Liver (tissue), 7 donors: ENCODE measurements at regions not wholly inside any gene's neighbourhood (a gene's known extent, or its start where the extent isn't known, plus 50 kb on each side); places are given as distances from the start of the nearest gene placed in this dataset.

ENCODE experiments used
- DNase-seq: peaks from one replicate; pipeline ENCODE4 v3.0.0-alpha.2; 2017; ENCODE audit warnings: low spot score
- H3K27ac ChIP-seq, 2 donors: one replicate each; pipeline ENCODE4 v1.7.0; 2013; ENCODE audit warnings: inconsistent platforms in 2 of 2, low read length in 2 of 2, control low read depth in 1 of 2, low read depth in 1 of 2, mild to moderate bottlenecking in 1 of 2
- H3K27me3 ChIP-seq, 4 donors: one replicate each; pipeline versions ENCODE4 v1.6.1 to v1.7.0; 2013; ENCODE audit warnings: low read length in 3 of 4, inconsistent platforms in 1 of 4, mild to moderate bottlenecking in 1 of 4, moderate library complexity in 1 of 4; ENCODE audit not compliant: control insufficient read depth in 4 of 4, insufficient read depth in 4 of 4
- H3K36me3 ChIP-seq, 4 donors: one replicate each; pipeline versions ENCODE4 v1.6.1 to v1.7.0; 2013; ENCODE audit warnings: low read length in 3 of 4, mild to moderate bottlenecking in 3 of 4, low read depth in 1 of 4, moderate library complexity in 1 of 4; ENCODE audit not compliant: control insufficient read depth in 4 of 4, insufficient read depth in 3 of 4
- H3K4me1 ChIP-seq, 4 donors: one replicate each; pipeline versions ENCODE4 v1.6.1 to v1.7.0; 2013; ENCODE audit warnings: low read length in 3 of 4, mild to moderate bottlenecking in 3 of 4, moderate library complexity in 1 of 4; ENCODE audit not compliant: control insufficient read depth in 4 of 4, insufficient read depth in 4 of 4
- H3K4me3 ChIP-seq, 3 donors: one replicate each; pipeline versions ENCODE4 v1.6.1 to v1.7.0; 2013; ENCODE audit warnings: low read length in 3 of 3, control low read depth in 1 of 3, low read depth in 1 of 3, mild to moderate bottlenecking in 1 of 3
- H3K9ac ChIP-seq, 2 donors: one replicate each; pipeline ENCODE4 v1.7.0; 2013; ENCODE audit warnings: low read length in 2 of 2, mild to moderate bottlenecking in 2 of 2, moderate library complexity in 2 of 2, control low read depth in 1 of 2, low read depth in 1 of 2
- H3K9me3 ChIP-seq, 4 donors: one replicate each; pipeline versions ENCODE4 v1.6.1 to v1.7.0; 2013; ENCODE audit warnings: low read length in 3 of 4; ENCODE audit not compliant: control insufficient read depth in 4 of 4
- EGR1 ChIP-seq, 2 donors: IDR thresholded peaks; 2 replicates each; pipeline ENCODE4 v1.6.1; 2016 to 2018; ENCODE audit warnings: antibody characterized with exemption in 2 of 2, low read depth in 2 of 2
- FOXA1 ChIP-seq: IDR thresholded peaks from 2 replicates; pipeline ENCODE4 v1.6.1; 2016; ENCODE audit warnings: antibody characterized with exemption
- FOXA2 ChIP-seq: IDR thresholded peaks from 2 replicates; pipeline ENCODE4 v1.6.1; 2016; ENCODE audit warnings: antibody characterized with exemption
- HNF4A ChIP-seq, 2 donors: conservative IDR thresholded peaks; 2 replicates each; pipeline ENCODE4 v1.6.1; 2016; ENCODE audit warnings: antibody characterized with exemption in 2 of 2, mild to moderate bottlenecking in 2 of 2
- JUND ChIP-seq, 2 donors: IDR thresholded peaks; 2 replicates each; pipeline ENCODE4 v1.6.1; 2016; ENCODE audit warnings: antibody characterized with exemption in 2 of 2
- NR2F2 ChIP-seq: IDR thresholded peaks from 2 replicates; pipeline ENCODE4 v1.6.1; 2016; ENCODE audit warnings: antibody characterized with exemption
- RAD21 ChIP-seq, 2 donors: IDR thresholded peaks; 2 replicates each; pipeline ENCODE4 v1.6.1; 2016; ENCODE audit warnings: antibody characterized with exemption in 2 of 2, mild to moderate bottlenecking in 2 of 2
- RXRA ChIP-seq, 2 donors: IDR thresholded peaks; 2 replicates each; pipeline ENCODE4 v1.6.1; 2017 to 2018; ENCODE audit warnings: antibody characterized with exemption in 2 of 2, mild to moderate bottlenecking in 1 of 2
- SP1 ChIP-seq: IDR thresholded peaks from 2 replicates; pipeline ENCODE4 v1.6.1; 2018; ENCODE audit warnings: antibody characterized with exemption, mild to moderate bottlenecking
- TAF1 ChIP-seq: conservative IDR thresholded peaks from 2 replicates; pipeline ENCODE4 v1.6.1; 2016; ENCODE audit warnings: antibody characterized with exemption, mild to moderate bottlenecking
- YY1 ChIP-seq: IDR thresholded peaks from 2 replicates; pipeline ENCODE4 v1.6.1; 2016; ENCODE audit warnings: antibody characterized with exemption, mild to moderate bottlenecking
- WGBS: extraction: QIAGEN DNeasy Blood & Tissue Kit; methylation state at CpG from one replicate; pipeline ENCODE4 v1.1.7; 2013; 5-methylcytosine and 5-hydroxymethylcytosine counted together
- TF ChIP-seq, protein P1 (sequence below): IDR thresholded peaks from 2 replicates; pipeline ENCODE4 v1.6.1; 2016; ENCODE audit warnings: antibody characterized with exemption, mild to moderate bottlenecking
- TF ChIP-seq, protein P2 (sequence below): IDR thresholded peaks from 2 replicates; pipeline ENCODE4 v1.6.1; 2016; ENCODE audit warnings: antibody characterized with exemption
- TF ChIP-seq, protein P3 (sequence below): IDR thresholded peaks from 2 replicates; pipeline ENCODE4 v1.6.1; 2016; ENCODE audit warnings: antibody characterized with exemption
- TF ChIP-seq, protein P4 (sequence below): IDR thresholded peaks from 2 replicates; pipeline ENCODE4 v1.6.1; 2016; ENCODE audit warnings: antibody characterized with exemption
- donor health status: healthy.
- donor health status: healthy.
- donor health status: healthy.
- donor health status: healthy.

DNA sequence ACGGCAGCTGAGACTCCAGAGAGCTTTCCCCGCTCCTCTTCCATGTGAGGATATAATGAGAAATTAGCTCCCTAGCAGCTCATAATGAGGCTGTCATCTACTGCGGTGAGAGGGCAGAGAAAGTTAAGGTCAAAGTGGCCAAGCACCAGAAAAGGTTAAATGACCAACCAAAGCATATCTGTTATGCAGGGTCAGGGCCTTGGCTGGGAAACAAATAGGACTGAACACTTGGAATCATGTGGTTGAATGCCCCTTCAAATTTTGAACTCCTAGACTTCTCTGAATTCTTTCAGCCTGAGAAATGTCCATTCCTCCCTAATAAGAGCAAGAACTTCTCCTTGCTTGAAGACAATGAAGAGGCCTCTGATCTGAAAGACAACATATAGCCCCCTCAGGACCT lies 115.9 kb downstream of the TM2D1 start:
- WGBS, result 88% methylated on average over 3 of the region's 3 CpGs
- H3K9ac ChIP-seq, result no peak overlapping the region
- H3K27ac ChIP-seq, result no peak overlapping the region
- DNase-seq, result no peak
- no peaks in the 10 kb centered on the region for H3K27me3 ChIP-seq
- H3K4me3 ChIP-seq, result no peak overlapping the region
- no peaks in the 10 kb centered on the region for H3K4me1 ChIP-seq
- peaks cover 0 to 3% (median 0%) of the 10 kb centered on the region in 4 donors for H3K9me3 ChIP-seq
- no peaks in the 10 kb centered on the region for H3K36me3 ChIP-seq
- TF ChIP-seq JUND (IDR thresholded peaks at IDR 0.05) (no peak), NR2F2 (peak; percentile 81), RXRA (IDR thresholded peaks at IDR 0.05) (peak; percentile 63 to 80), HNF4A (conservative IDR thresholded peaks at IDR 0.05) (no peak)

DNA sequence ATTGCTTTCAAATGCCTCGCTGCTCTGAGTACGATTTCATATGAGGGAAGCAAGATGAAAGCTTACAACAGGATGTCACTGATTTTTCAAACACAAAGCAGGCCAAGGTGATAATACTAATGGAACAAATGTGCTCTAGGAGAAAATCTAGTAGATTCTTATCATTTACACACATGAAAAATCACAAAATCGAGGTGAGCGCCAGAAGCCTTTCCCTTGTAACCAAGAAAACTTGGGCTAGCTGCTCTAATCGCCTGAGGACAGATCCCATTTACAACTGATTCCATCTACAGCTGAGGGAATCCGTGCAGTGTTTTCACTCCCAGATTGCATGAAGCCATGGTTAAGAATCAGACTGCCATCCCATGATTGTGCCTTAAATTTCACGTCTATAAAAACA lies 117.5 kb downstream of the TM2D1 start:
- H3K36me3 ChIP-seq, result no peaks in the 10 kb centered on the region
- H3K4me3 ChIP-seq, result no peak overlapping the region
- 91% methylated on average over 7 of the region's 7 CpGs for WGBS
- TF ChIP-seq, protein P1, sequence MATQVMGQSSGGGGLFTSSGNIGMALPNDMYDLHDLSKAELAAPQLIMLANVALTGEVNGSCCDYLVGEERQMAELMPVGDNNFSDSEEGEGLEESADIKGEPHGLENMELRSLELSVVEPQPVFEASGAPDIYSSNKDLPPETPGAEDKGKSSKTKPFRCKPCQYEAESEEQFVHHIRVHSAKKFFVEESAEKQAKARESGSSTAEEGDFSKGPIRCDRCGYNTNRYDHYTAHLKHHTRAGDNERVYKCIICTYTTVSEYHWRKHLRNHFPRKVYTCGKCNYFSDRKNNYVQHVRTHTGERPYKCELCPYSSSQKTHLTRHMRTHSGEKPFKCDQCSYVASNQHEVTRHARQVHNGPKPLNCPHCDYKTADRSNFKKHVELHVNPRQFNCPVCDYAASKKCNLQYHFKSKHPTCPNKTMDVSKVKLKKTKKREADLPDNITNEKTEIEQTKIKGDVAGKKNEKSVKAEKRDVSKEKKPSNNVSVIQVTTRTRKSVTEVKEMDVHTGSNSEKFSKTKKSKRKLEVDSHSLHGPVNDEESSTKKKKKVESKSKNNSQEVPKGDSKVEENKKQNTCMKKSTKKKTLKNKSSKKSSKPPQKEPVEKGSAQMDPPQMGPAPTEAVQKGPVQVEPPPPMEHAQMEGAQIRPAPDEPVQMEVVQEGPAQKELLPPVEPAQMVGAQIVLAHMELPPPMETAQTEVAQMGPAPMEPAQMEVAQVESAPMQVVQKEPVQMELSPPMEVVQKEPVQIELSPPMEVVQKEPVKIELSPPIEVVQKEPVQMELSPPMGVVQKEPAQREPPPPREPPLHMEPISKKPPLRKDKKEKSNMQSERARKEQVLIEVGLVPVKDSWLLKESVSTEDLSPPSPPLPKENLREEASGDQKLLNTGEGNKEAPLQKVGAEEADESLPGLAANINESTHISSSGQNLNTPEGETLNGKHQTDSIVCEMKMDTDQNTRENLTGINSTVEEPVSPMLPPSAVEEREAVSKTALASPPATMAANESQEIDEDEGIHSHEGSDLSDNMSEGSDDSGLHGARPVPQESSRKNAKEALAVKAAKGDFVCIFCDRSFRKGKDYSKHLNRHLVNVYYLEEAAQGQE, result no peak
- TF ChIP-seq FOXA1 (no peak), YY1 (no peak), JUND (IDR thresholded peaks at IDR 0.05) (no peak), HNF4A (conservative IDR thresholded peaks at IDR 0.05) (no peak), SP1 (no peak), RAD21 (IDR thresholded peaks at IDR 0.05) (no peak), EGR1 (IDR thresholded peaks at IDR 0.05; ENCODE audit: low read depth in 2 of 2) (no peak), RXRA (IDR thresholded peaks at IDR 0.05) (no peak), NR2F2 (no peak), TAF1 (no peak), FOXA2 (no peak)
- TF ChIP-seq, protein P2, sequence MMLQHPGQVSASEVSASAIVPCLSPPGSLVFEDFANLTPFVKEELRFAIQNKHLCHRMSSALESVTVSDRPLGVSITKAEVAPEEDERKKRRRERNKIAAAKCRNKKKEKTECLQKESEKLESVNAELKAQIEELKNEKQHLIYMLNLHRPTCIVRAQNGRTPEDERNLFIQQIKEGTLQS, result no peak
- TF ChIP-seq, protein P3, sequence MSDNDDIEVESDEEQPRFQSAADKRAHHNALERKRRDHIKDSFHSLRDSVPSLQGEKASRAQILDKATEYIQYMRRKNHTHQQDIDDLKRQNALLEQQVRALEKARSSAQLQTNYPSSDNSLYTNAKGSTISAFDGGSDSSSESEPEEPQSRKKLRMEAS, result no peak
- TF ChIP-seq, protein P4, sequence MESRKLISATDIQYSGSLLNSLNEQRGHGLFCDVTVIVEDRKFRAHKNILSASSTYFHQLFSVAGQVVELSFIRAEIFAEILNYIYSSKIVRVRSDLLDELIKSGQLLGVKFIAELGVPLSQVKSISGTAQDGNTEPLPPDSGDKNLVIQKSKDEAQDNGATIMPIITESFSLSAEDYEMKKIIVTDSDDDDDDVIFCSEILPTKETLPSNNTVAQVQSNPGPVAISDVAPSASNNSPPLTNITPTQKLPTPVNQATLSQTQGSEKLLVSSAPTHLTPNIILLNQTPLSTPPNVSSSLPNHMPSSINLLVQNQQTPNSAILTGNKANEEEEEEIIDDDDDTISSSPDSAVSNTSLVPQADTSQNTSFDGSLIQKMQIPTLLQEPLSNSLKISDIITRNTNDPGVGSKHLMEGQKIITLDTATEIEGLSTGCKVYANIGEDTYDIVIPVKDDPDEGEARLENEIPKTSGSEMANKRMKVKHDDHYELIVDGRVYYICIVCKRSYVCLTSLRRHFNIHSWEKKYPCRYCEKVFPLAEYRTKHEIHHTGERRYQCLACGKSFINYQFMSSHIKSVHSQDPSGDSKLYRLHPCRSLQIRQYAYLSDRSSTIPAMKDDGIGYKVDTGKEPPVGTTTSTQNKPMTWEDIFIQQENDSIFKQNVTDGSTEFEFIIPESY, result no peak
- no peak overlapping the region for H3K9ac ChIP-seq
- H3K27me3 ChIP-seq, result no peaks in the 10 kb centered on the region
- H3K9me3 ChIP-seq, result peaks cover 0 to under 1% (median 0%) of the 10 kb centered on the region in 4 donors
- H3K4me1 ChIP-seq, result no peaks in the 10 kb centered on the region
- no peak overlapping the region for H3K27ac ChIP-seq
- DNase-seq, result no peak
